Muscle of arm (tissue), 1 donor: ENCODE measurements at regions not wholly inside any gene's neighbourhood (a gene's known extent, or its start where the extent isn't known, plus 50 kb on each side); places are given as distances from the start of the nearest gene placed in this dataset.
"Not testable (repeated sequence)": the region's sequence is repeated elsewhere in the genome, so short reads cannot be mapped to it uniquely, and the experiment has no call there.

ENCODE experiments used
- DNase-seq: peaks from one replicate; pipeline ENCODE4 v3.0.0-alpha.2; 2013

DNA sequence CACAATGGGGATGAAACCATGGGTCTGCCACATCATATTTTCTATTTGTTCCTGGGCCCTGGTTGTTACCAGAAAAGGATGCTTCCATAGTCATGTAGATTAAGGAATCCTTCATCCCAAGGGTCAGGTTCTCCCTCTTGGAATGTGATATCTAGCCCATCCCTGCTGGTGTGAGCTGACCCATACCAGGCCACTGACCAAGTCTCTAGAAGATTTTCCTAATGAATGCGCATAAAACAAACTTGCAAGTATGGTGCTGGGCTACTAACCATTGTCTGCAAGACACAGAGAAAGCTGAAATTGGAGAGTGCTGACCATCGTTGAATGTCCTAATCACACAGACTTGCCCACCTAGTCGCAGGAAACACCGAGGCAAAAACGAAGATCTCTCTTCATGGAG is 972.6 kb downstream of the EFNA5 start:
- no peak for DNase-seq

DNA sequence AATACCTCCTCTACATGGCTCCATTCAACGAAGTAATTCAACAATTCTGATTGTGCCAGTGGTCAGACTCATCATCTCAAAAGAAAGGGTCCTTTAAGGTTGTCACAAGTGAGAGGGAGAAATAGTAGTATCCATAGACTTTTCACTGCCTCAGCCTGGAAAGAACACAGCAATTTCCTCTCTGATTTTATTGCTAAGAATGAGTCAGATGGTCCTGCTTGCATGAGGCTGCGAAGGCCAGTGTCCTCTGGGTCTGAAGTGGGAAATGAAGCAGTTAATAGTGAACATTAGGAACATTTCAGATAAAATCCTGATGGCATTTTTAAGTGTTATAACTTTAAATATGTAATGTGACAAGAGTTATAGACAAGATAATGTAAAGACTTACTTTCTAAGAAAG is 979.0 kb downstream of the EFNA5 start:
- no peak for DNase-seq

DNA sequence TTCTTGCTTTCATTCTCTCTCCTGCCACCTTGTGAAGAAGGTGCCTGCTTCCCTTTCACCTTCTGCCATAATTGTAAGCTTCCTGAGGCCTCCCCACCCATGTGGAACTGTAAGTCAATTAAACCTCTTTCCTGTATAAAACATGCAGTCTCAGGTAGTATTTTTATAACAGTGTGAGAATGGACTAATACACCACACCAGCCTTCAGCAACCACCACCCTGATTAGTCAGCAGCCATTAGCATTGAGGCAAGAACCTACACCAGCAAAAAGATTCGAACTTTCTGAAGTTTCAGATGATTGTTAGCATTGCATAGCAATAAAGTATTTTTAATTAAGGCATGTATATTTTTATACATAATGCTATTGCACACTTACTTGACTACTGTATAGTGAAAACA is 980.2 kb downstream of the EFNA5 start:
- DNase-seq = no peak

DNA sequence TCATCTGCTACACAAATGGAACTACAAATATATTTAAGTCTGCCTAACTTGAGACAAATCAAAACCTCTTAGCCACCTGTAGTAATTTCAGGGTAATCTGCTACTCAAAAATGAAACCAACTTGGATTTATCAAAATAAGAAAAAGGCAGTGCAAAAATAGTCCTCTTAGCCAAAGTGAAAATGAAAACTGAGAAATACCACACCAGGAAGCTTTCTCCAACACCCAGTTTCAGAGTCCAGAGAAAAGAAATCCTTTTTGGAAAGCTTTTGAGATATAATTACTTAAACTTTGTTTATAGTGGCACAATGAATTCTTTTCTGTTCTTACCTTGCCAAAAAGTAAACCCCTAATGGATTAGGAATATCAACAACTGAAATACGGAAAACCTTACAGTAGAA is 990.4 kb downstream of the EFNA5 start:
- peak; percentile 15 for DNase-seq

DNA sequence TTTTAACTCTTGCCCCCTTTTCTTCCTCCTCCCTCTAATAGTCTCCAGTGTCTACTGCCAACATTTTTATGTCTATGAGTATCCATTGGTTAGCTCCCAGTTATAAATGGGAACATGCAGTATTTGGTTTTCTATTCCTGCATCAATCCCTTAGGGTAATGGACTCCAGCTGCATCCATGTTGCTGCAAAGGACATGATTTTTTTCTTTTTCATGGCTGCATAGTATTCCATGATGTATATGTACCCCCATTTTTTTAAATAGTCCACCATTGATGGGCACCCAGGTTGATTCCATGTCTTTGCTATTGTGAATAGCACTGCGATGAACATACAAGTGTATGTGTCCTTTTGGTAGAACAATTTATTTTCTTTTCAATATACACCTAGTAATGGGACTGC is 993.7 kb downstream of the EFNA5 start:
- DNase-seq = no peak

DNA sequence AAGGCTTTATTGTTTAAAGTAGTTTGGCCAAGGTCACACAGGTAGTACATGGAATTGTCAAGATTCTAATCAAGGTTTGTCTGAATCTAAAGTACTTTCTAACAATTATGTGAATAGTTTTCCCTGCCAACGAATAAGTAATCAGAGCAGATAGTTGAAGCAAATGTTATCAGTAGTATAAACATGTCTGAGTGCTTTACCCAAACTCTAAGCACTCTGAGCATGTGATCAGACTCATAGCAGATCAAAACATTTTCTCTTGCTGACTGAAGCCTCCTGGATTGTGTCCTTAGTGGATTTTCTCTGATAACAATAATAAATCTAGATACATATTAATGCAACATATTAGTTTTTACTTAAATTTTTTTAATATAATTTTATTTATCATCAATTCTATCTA is 995.0 kb downstream of the EFNA5 start:
- DNase-seq = no peak

DNA sequence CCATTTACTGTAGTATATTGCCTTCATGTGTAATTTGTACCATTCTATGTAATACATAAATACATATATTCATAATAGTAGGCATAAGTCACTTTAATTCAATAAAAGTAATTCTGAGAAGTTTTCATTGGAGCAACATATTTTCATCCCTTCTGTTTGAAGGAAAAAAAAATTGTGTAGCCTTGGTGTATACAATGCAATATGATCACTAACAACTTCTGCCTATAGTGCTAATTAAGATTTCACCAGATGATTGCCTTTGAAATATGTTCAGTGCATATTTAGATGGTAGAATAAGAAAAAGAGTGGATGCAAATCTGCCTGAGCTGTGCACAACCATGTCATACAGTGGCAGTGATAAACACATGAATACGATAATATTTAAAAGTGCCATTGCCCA is 996.8 kb downstream of the EFNA5 start:
- DNase-seq = no peak

DNA sequence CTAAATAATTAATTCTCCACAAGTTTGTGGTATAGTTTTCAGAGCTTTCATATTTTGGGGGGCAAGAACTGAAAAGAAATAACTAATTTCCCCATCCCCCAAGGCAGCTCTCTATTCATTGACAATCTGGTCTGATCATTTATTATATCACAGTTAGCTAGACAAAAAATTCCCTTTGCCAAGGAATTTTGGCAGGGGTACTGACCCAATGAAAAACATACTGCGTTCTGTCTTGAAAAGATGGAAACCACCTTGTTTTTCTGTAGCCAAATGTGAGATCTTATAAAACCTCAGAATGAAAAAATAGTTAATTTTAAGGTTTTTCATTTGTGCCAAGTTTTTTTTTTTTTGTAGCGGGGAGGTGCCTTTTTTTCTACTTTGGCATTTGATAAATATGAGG is 1008.9 kb downstream of the EFNA5 start:
- DNase-seq = peak; percentile 38

DNA sequence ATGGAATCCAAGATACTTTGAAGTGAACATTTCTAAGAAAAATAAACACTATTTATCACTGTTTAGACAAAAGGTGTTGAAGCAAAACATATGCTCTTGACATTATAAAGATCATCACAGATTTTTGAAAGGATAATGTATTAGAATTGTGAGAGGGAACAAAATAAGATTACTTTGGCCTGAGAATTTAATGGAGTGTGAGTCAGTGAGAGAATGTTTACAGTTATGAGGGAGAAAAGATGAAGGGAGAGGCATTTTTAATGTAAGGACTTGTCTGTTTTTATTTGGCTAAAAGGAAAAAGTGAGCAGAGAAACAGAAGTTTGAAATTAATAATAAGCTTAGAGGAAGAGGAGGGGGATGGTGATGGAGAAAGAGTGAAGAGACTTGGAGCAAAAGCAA is 1010.1 kb downstream of the EFNA5 start:
- DNase-seq = no peak

DNA sequence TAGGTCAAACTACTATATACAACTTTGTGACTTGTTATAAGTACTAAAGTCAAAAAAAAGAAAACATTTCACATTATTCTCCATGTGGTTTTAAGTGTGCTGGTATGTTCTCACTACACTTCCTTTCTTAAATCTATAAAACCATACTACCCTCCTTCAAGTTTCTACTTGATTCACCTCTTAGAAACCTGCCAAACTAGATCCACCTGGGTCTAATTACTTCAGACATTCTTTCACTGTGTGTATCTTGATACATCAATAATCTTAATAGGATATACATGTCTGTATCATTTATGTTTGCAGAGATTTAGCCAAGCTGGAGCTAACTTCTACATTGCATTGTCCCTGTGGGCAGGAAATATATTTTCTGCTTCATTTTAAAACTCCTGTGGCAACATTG is 1012.6 kb downstream of the EFNA5 start:
- DNase-seq = no peak

DNA sequence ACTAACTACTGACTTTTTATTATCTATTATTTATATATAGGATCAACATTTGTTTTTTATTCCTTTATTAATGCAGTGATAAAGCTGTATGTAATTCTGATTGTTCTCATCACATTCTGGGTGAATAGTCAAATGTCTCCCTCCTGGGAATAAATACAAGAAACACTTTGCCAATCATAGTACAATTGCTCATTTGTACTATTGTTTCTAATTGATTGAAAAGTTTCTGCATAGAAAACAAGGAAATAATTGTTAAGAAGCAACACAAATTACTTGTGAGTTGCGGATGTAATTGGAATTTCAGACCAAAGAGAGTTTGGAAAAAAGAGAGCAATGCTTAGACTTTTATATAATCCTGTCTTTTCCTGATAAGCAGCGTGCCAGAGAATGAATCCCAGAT is 1013.9 kb downstream of the EFNA5 start:
- no peak for DNase-seq

DNA sequence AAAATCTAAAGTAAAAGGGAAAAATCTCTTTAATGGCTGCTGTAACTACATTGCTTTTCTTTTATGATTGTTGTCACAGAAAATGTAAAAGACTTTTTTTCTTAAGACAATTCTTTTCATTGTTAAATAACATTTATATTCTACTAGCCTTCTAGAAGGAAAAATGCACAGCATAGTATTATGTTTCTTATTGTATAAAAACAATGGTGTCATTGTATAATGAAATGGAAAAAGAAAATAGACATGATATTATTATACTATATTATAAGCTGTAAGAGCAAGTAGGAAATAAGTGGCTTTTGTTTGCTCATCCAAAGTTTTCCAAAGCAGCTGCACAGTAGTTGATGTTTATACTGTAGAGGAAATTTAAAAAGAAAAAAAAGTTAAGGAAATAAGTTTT is 1021.7 kb downstream of the EFNA5 start:
- no peak for DNase-seq

DNA sequence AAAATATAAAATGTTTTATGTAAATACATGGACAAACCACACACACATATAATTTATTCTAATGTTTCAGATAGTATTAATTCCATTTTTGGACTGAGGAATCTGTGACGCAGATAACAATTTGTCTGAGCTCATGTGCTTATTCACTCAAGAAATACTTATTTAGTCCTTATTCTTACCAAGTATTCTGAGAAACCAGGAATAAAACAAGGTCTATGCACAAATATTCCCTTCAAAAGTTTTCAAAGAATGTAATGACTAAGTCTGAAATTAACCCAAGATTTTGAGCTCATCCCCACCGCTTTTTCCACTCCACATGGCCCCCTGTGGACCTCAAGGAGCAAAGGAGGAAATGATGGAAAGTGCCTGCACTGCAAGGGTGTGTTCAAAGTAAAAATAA is 1022.3 kb downstream of the EFNA5 start:
- DNase-seq = no peak

DNA sequence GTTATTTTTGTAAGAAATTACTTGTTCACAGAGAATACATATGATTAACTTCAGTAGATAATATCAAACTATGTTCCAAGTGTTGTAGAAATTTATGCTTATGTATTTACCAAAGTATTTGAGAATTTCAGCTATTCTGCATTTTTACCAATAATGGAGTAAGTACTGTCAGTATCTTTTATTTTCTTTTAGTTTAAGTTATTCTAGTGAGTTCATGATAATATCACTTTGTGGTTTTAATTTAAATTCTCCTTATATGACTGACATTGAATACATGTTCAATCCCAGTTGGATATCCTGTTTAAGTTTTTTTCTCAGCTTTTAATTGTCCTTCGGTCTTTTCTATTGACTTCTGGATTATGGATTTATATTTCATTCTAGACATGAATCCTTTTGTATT is 1024.6 kb downstream of the EFNA5 start:
- DNase-seq = no peak

DNA sequence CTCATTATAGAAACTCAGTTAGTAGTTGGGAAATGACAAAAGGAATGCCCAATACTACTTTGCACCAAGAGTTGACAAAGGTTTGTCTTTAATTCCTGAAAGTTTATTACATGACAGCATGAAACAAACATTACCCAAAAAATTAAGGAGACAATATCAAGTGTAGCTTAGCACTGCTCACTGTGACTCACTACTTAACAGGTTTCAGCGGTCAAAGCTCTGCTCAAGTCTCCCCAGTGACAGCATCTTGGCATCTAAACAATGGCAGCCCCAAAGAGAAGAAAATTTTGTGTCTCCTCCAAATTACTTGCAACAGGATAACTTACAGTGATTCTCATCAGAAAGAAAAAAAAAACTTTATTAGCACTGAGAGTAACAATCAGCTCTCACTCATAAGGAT is 1030.2 kb downstream of the EFNA5 start:
- DNase-seq = no peak

DNA sequence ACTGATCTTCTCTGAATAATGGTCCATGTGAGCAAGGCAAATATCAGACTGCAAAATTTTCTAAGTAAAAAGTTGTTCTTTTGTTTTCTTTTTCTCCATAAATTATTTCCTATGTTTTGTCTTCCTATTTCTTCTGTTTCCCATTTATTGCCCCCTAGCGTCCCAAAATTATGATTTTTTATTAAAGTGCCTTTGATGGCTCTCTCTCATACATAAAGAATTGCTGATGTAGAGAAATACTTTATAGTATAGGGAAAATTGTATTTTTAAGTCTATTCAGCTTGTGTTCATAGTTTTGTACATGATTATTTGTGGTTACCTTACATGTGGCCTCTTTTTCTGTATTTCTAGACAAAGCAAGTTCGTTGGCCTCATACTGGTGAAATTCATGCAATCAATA is 1031.2 kb downstream of the EFNA5 start:
- no peak for DNase-seq

DNA sequence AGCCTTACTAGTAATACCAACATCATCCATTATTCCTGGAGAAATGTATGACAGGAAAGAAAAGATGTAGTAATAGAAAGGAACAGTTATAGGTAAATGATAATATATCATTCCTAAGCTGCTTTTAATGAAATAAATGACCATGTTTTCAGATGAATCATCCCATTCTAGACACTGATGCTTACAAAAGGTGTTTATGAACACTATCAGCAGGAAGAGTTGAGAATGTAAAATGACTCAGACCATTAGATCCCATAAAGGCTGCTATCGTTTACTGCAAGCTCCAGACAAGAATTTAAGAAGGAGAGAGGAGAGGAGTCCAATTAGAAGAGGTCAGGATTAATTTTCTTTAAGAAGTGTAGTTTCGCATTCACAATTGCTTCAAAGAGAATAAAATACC is 1033.5 kb downstream of the EFNA5 start:
- no peak for DNase-seq

DNA sequence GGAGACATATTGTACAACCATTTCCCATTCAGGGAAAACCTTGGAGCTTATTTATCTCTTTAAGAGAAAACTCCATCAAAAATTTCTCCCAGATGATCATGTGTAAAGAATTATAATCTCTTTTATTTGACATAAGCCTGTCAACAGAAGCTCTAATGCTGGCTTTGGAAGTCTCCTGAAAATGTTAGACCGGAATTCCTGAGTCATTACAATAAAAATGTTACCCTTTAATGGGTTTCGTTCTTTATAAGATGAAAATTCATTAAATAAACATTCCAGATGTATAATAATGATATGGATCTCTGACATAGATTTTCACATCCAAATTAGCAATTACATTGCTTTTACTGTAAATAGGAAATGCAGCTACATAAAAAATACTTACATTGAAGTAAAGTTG is 1036.4 kb downstream of the EFNA5 start:
- no peak for DNase-seq

DNA sequence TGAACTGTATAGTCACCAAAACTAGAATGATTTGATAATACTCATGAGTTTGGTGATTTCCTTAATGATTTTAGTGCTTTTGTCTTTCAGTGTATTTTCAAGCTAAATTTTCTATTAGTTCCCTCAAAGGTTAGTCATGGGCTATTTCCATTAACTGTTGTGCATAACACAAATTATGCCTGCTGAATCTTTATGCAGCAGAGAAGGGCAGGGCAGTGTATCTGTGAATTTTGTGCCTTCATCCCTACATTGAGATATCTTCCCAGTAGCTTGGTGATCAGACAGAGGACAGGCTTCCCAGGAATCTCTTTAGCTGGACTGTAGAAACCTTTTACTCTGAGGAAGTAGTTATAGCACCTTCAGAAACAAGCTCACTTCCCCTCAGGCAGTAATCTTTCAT is 1036.9 kb downstream of the EFNA5 start:
- DNase-seq = no peak

DNA sequence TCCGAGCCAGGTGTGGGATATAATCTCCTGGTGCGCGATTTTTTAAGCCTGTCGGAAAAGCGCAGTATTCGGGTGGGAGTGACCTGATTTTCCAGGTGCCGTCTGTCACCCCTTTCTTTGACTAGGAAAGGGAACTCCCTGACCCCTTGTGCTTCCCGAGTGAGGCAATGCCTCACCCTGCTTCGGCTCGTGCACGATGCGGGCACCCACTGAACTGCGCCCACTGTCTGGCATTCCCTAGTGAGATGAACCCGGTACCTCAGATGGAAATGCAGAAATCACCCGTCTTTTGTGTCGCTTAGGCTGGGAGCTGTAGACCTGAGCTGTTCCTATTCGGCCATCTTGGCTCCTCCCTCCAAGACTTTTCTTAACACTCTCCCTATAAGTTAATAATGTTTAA is 1042.3 kb downstream of the EFNA5 start:
- not testable (repeated sequence) for DNase-seq

DNA sequence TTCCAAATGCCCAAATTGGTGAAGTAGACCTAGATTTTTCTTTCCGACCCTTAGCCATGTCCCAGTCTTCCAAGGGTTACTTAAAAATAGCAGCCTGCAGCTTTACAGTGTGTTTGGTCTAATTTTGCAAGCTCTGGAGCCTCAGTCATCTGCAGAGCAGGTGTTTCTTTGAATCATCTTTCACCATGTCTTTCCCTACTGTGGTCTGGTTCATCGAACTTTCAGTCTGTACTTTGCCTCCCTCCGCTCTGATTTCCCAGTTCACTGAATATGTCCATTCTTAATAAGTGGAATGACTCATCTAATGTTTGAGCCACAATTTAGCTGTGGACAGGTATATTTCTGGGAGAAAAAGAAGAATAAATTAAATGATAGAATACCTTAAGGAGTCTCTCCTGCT is 1060.7 kb downstream of the EFNA5 start:
- no peak for DNase-seq

DNA sequence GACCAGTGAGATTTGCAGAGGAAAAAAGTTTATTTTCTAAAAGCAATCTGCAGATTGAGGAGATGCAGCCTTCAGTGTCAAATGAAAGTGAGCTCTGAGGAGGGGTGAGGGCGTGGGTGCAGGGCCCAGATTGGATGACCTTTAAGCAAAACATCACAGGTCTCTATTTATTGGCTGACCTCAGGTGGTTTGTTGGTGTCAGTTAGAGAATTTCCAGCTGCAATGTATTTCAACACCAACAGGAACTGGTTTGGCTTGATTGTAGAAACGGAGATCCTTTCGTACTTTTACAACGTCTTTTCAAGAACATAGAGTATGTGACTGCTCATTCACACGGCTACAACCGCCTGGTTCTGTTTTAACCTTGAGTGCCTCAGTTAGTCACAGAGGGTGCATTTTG is 1069.1 kb downstream of the EFNA5 start:
- no peak for DNase-seq

DNA sequence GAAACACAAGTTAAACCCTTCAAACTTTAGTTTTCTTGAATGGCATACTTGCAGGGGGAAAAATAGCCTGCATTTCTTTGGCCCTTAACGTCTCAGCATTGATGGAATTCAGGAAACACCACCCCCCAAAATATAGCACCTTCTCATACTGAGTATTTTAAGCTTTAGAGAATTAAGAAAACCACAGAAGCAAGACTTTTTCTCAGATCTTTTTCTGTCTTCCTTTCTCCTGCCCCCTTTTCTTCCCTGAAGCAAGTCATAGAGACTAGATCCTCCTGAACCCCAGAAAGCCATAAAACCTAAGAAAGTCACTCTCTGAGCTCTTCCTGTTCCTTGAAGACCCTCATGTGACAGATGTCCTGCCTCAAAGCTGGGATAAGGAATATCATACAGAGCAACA is 1069.9 kb downstream of the EFNA5 start:
- no peak for DNase-seq

DNA sequence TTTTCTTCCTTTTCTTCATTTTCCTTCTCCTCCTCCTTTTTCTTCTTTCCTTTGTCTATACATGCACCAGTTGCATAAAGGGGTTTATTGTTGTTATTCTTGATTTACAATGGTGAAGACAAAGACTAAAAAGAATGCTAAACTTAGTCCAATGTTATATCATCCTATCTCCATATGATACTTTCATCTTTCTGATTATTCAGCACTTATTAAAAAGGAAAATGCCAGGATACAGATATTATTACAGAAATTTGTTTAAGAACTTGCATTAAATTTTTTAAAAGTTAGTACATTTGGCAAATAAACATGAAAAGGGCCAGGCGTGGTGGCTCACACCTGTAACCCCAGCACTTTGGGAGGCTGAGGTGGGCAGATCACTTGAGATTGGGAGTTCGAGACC is 1074.9 kb downstream of the EFNA5 start:
- no peak for DNase-seq

DNA sequence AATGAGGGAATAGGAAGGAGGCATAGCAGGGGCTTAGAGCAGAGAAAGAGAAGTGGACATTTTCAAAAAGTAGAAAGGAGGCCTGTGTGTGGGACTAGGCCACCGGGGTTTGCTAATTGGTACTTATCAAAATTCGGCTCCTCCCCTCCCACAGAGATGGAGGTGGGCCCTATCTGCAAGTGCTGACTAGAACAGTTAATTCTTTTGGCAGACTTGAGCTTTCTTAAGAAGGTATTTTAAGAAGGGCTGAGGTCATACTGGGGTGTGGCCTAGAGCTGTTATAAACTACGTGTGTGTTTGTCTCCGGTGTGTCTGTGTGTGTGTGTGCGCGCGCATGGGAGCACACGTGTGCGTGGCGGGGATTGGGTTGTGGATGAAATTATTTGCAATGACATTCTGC is 1086.5 kb downstream of the EFNA5 start:
- DNase-seq = no peak
